Heart left ventricle (tissue), 13 donors: ENCODE measurements at regions not wholly inside any gene's neighbourhood (a gene's known extent, or its start where the extent isn't known, plus 50 kb on each side); places are given as distances from the start of the nearest gene placed in this dataset.

ENCODE experiments used
- CTCF ChIP-seq, 12 donors: fragments of 200-600 bp; sonication (generic) in 4 of 12; IDR thresholded peaks; one replicate each; pipeline versions ENCODE4 v1.5.0 to v1.8.0; 2018 to 2022; ENCODE audit warnings: antibody characterized with exemption in 12 of 12, mild to moderate bottlenecking in 5 of 12
- POLR2A ChIP-seq, 2 donors: fragments of 450-650 bp; IDR thresholded peaks; one replicate each; pipeline ENCODE4 v1.6.1; 2017; ENCODE audit warnings: antibody characterized with exemption in 2 of 2, mild to moderate bottlenecking in 2 of 2, moderate library complexity in 2 of 2
- donor health status: ischemic (EF 13 %, LVEDD 7.1; RV severe dilation, severe dysfunction).
- donor health status: DM: no; HTN: yes; CAD: no.
- donor health status: DM: no; HTN: no; CAD: no.
- donor health status: ischemic (EF 25% LVEDD 6.9; RV normal size, moderate dysfunction).
- donor health status: ischemic (EF 25% LVEDD 5.7; RV mildly dilated, moderate dysfunction).
- donor health status: ischemic (EF 35%, LVEDD 5.7; RV mildly dilated, moderate dysfunction).
- donor health status: nonischemic (EF 11% LVEDD 7.7; RV severe dilation, severe dysfunction).
- donor health status: DM: yes; HTN: yes; CAD: no.
- donor health status: PGD.
- donor health status: ischemic (EF 29% LVEDD 5.4; RV normal size, mild dysfunction).
- donor health status: nonischemic (EF 23%, LVEDD 6.1; RV moderate dilation, normal function).

- TF ChIP-seq CTCF (IDR thresholded peaks at IDR 0.05): no peak
- TF ChIP-seq POLR2A (IDR thresholded peaks at IDR 0.05): no peak
Measured at GRCh38 chr3:190989218-190989617, 126.7 kb upstream of the GMNC start.
